ENCODE measurements at regions not wholly inside any gene's neighbourhood (a gene's known extent, or its start where the extent isn't known, plus 50 kb on each side); places are given as distances from the start of the nearest gene placed in this dataset.
"Not testable (repeated sequence)": the region's sequence is repeated elsewhere in the genome, so short reads cannot be mapped to it uniquely, and the experiment has no call there.

DNA sequence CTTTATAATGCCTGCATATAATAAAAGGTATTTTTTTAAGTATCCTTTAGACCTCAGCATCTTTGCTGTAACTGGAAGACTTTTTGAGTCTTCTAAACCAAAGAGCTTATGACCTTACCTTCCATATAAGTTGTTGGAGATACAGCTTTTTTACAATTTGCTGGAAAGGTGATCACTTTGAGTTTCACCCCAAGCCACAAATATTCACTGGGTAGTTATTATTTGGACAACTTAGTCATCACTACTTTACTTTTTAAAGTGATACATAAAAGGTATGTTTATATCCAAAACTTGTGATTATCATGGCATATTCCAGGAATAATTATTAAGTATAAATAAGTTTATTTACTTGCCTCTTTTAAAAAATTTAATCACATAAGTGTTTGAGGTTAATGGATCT, 246.7 kb upstream of the NRIP1 start:
- no peak for DNase-seq (ENCODE audit: low spot score)

DNA sequence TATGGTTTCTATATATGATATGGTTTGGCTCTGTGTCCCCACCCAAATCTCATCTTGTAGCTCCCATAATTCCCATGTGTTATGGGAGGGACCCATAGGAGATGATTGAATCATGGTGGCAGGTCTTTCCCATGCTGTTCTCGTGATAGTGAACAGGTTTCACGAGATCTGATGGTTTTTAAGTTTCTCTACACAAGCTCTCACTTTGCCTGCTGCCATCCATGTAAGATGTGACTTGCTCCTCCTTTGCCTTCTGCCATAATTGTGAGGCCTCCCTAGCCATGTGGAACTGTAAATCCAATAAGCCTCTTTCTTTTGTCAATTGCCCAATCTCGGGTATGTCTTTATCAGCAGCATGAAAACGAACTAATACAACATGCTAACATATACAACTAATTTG, 252.2 kb upstream of the NRIP1 start:
- not testable (repeated sequence) for DNase-seq (ENCODE audit: low spot score)

DNA sequence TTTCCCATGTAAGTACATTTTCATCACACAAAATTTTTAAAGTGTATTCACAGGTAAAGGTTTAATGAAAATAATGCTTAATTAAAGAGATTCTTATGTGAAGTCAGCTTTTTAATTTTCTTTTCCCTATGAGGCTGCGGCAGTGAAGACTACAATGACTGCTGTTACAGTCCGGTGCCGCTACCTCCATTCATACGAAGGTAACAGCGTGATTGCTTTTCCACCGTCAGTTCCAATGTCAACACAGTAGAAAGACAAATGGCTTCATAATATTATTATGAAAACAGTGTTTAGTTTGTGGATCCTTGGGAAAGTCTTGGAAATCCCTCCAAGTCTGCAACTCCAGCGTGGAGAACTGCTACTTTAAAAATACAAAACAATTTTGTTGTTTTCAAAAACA, 254.9 kb upstream of the NRIP1 start:
- no peak for DNase-seq (ENCODE audit: low spot score)

GRCh38 chr21:15324542-15324941, 259.7 kb upstream of the NRIP1 start:
- DNase-seq (ENCODE audit: low spot score) = no peak

DNA sequence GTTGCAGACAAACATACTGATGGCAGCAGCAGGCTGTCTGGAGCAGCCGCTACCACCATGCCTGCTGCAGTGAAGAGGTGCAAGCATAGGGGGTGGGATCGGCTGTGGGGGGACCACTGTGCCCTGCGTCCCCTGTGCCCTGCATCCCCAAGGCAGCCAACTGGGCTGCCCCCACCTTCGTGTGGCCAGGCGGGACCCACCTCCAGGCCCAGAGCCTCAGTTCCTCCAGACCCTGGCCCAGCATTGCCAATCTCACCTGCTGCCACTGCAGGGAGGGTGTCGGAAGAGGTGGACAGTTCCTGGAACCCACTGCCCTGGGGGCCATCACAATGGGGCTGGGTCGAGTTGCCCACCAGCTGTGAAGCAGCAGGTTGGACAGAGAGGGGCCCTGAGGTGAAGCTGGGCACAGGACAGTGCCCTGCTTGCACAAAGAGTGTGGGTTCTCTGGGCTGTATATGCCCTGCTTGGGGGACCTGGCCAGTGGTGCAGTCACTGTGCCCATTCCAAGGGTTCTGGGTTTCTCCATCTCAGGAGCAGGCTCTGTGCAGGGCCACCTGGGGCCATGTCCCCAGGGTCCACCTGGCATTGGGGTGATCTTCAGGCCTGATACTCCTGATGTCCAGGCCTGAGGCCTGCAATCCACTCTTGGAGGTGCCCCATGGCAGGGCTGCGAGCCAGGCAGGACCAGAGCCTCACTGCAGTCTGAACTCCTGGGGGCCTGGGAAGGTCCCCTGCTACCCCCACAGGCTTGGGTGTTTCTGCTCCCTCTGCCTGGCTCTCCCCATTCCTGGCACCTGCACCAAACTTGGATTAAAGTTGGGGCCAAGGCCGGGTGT, 261.4 kb upstream of the NRIP1 start:
- DNase-seq (ENCODE audit: low spot score) = no peak

DNA sequence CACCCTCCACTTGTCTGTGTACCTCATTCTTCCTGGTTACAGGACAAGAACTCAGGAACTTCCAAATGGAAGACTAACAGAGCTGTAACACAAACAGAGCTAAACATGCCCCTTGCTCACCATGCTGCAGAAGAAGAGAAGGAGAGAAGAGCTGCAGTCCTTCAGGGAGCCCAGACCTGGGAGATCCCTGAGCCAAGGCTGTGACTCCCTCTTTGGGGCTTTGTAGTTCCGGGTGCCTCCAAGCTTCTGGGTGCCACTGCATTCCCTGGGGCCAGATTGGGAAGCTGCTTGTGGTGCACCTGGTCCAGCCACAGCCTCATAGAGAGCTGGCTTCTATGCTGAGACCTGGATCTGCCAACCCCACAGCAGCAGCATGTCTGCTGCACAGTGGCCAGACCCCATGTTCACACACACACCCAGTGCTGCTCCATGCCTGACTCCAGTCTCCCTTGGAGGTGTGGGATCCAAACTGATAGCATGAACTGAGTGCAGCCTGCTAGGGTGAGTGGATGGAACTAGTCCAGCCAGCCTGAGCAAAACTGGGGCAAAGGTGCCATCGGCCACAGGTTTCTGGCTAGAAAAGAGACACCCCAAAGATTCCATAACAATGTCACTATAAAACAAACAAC, 263.0 kb upstream of the NRIP1 start:
- DNase-seq (ENCODE audit: low spot score) = no peak

- no peak for DNase-seq (ENCODE audit: low spot score)
Measured at GRCh38 chr21:15329191-15329590, 264.4 kb upstream of the NRIP1 start.

DNA sequence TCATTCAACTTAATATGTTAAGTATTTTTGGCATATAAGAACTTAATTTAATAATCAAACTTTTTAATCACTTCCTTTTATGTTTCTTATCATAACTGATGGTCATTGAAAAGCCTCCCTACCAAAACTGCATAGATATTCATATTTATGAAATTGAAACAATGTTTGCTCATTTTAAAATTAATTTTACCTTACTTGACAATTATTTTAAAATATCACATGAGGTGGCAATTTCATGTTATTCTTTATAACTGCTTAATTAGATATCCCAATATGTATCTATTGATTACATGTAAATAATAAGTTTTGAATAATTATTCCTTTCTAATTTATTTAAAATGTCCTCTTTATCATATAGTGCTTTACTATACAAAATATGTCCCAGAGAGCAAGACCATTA, 266.1 kb upstream of the NRIP1 start:
- no peak for DNase-seq (ENCODE audit: low spot score)

DNA sequence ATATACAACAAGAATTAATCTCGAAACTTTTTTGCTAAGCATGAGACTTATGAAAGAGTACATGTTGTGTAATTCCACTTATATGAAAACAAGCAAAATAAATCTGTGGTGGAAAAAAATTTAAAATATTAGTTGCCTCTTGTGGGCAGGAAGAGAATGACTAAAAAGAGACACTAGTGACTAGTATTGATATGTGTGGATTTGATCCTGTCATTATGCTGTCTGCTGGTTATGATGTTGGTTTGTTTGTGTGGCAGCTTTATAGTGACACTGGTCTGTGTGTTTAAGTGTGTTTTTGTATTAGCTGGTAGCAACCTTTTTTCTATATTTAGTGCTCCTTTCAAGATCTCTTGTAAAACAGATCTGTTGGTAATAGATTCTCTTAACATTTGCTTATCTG, 267.8 kb upstream of the NRIP1 start:
- no peak for DNase-seq (ENCODE audit: low spot score)

GRCh38 chr21:15333136-15333710, 268.4 kb upstream of the NRIP1 start:
- DNase-seq (ENCODE audit: low spot score) = no peak

DNA sequence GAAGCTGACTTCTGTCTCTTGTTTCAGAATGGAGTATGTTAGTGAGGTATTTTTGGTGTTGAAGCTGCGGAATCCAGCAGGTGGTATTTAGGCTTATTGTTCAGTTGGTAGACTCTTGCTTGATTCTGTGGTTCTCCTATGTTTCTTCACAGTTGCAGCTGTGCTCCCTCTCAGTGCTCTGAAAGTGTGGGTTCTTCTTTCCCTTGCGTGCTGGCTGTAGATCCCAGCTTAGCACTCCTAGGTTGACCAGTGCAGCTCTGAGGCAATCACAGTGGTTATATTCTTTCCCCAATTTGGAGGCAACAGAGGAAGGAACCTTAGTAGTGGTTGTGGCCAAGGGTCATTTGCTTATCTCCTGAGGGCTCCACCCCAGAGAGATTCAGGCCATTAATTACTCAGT, 269.2 kb upstream of the NRIP1 start:
- no peak for DNase-seq (ENCODE audit: low spot score)

GRCh38 chr21:15343066-15343465, 278.3 kb upstream of the NRIP1 start:
- no peak for DNase-seq (ENCODE audit: low spot score)

DNA sequence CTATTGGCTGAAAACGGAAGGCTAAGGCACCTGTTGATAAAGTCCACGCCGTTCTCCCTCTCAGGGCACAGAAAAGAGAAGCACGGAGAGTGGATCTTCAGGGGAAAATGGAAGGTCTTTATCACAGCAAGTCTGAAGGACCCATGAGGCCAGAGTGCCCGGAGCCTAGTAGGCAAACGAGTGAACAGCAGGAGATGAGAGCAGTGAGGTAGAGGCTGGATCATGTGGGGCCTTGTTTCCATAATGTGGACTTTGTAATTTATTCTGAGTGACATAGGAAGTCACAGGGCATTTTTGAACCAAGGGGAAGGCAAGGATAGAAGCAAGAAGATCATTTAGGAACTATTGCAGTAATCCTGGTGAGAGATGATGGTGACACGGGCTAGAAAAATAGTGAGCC, 287.2 kb upstream of the NRIP1 start:
- DNase-seq (ENCODE audit: low spot score) = no peak

- DNase-seq (ENCODE audit: low spot score) = no peak
Measured at GRCh38 chr21:15353546-15353945, 288.7 kb upstream of the NRIP1 start.

- no peak for DNase-seq (ENCODE audit: low spot score)
Measured at GRCh38 chr21:15354516-15354915, 289.7 kb upstream of the NRIP1 start.

- DNase-seq (ENCODE audit: low spot score) = no peak
Measured at GRCh38 chr21:15355066-15355465, 290.3 kb upstream of the NRIP1 start.

GRCh38 chr21:15359251-15359650, 294.5 kb upstream of the NRIP1 start:
- no peak for DNase-seq (ENCODE audit: low spot score)

DNA sequence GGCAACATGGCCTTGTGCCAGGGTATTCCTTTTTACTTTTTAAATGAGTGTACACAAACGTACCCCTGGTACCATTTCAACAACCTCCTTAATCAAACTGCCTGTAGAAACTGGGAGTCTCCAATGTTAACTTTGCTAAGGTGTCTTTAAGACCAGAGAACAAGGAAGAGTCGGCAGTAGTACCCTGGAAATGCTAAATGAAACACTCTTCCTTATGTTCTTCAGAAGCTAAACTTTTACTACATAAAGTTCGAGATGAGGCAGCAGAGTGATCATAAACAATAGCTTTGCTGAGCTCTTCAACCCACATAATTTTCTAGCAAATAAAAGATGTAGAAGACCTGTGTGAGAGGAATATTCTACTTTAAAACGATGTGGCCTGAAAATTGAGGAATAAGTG, 297.7 kb upstream of the NRIP1 start:
- no peak for DNase-seq (ENCODE audit: low spot score)

DNA sequence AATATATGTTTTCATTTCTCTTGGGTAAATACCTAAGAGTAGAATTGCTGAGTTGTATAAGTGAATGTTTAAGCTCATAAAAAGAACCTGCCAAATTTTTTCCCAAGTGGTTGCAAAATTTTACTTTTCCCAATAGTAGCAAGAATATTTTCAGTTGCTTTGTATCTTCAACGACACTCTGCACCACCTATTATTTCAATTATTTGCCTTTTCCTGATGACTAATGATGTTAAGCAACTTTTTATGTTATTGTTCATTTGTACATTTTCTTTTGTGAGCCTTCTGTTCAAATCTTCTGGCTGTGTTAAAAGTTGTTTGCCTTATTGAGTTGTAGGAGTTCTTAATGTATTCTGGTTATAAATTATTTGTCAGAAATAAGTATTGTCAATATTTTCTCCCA, 299.1 kb upstream of the NRIP1 start:
- DNase-seq (ENCODE audit: low spot score) = no peak

GRCh38 chr21:15365751-15366392, 301.1 kb upstream of the NRIP1 start:
- DNase-seq (ENCODE audit: low spot score) = no peak

DNA sequence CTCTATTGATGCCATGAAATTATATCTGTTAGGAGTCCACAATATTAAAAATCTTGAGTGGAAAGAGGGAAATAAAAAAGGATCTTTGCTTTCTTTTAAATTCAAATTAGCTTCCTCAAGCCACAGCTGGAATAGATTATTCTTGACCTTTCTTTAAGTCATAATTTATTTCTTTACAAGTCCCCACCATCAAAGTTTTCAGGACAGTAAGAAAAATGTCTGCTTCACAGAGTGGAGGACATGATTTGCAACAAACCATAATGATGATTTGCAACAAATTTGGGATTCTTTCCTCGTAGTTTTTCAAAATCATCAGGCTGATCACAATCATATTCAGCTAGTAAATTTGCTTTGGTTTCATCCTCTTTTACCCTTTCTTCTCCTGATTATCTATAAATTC, 301.8 kb upstream of the NRIP1 start:
- no peak for DNase-seq (ENCODE audit: low spot score)

GRCh38 chr21:15367061-15367626, 302.3 kb upstream of the NRIP1 start:
- no peak for DNase-seq (ENCODE audit: low spot score)
